ENCODE measurements at regions not wholly inside any gene's neighbourhood (a gene's known extent, or its start where the extent isn't known, plus 50 kb on each side); places are given as distances from the start of the nearest gene placed in this dataset.

DNA sequence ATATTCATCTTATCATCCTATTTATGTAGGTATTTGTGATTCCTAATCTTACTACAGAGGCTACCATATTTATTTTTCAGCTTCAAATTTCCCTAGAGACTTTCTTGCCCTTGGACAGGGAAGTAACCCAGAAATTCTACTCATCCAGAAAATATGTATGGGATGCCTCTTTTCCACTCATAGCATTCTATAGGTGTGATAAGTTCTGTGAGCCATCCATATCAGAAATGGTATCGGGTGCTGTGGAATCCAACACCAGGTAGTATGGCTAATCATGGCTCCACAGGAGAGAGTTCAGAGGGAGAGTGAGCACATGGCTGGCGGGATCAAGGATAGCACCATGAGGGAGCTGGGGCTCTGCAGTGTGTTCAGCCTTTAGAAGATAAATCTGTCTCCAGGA is 349.3 kb upstream of the ACTBL2 start:
- no peak for TF ChIP-seq SP1 (IDR thresholded peaks at IDR 0.05)
- TF ChIP-seq, protein P1, sequence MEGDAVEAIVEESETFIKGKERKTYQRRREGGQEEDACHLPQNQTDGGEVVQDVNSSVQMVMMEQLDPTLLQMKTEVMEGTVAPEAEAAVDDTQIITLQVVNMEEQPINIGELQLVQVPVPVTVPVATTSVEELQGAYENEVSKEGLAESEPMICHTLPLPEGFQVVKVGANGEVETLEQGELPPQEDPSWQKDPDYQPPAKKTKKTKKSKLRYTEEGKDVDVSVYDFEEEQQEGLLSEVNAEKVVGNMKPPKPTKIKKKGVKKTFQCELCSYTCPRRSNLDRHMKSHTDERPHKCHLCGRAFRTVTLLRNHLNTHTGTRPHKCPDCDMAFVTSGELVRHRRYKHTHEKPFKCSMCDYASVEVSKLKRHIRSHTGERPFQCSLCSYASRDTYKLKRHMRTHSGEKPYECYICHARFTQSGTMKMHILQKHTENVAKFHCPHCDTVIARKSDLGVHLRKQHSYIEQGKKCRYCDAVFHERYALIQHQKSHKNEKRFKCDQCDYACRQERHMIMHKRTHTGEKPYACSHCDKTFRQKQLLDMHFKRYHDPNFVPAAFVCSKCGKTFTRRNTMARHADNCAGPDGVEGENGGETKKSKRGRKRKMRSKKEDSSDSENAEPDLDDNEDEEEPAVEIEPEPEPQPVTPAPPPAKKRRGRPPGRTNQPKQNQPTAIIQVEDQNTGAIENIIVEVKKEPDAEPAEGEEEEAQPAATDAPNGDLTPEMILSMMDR (IDR thresholded peaks at IDR 0.05; ENCODE audit: low read depth, low read length, missing input control), result no peak
- TF ChIP-seq YY1 (IDR thresholded peaks at IDR 0.05), result no peak
- TF ChIP-seq RAD21 (IDR thresholded peaks at IDR 0.05), result no peak
- no peak for TF ChIP-seq EGR1 (IDR thresholded peaks at IDR 0.05; ENCODE audit: low read depth in 2 of 2)
- TF ChIP-seq, protein P2, sequence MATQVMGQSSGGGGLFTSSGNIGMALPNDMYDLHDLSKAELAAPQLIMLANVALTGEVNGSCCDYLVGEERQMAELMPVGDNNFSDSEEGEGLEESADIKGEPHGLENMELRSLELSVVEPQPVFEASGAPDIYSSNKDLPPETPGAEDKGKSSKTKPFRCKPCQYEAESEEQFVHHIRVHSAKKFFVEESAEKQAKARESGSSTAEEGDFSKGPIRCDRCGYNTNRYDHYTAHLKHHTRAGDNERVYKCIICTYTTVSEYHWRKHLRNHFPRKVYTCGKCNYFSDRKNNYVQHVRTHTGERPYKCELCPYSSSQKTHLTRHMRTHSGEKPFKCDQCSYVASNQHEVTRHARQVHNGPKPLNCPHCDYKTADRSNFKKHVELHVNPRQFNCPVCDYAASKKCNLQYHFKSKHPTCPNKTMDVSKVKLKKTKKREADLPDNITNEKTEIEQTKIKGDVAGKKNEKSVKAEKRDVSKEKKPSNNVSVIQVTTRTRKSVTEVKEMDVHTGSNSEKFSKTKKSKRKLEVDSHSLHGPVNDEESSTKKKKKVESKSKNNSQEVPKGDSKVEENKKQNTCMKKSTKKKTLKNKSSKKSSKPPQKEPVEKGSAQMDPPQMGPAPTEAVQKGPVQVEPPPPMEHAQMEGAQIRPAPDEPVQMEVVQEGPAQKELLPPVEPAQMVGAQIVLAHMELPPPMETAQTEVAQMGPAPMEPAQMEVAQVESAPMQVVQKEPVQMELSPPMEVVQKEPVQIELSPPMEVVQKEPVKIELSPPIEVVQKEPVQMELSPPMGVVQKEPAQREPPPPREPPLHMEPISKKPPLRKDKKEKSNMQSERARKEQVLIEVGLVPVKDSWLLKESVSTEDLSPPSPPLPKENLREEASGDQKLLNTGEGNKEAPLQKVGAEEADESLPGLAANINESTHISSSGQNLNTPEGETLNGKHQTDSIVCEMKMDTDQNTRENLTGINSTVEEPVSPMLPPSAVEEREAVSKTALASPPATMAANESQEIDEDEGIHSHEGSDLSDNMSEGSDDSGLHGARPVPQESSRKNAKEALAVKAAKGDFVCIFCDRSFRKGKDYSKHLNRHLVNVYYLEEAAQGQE (IDR thresholded peaks at IDR 0.05), result no peak
- TF ChIP-seq TAF1 (conservative IDR thresholded peaks at IDR 0.05), result no peak
- TF ChIP-seq RXRA (IDR thresholded peaks at IDR 0.05), result no peak
- TF ChIP-seq, protein P3, sequence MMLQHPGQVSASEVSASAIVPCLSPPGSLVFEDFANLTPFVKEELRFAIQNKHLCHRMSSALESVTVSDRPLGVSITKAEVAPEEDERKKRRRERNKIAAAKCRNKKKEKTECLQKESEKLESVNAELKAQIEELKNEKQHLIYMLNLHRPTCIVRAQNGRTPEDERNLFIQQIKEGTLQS (IDR thresholded peaks at IDR 0.05), result no peak
- TF ChIP-seq, protein P4, sequence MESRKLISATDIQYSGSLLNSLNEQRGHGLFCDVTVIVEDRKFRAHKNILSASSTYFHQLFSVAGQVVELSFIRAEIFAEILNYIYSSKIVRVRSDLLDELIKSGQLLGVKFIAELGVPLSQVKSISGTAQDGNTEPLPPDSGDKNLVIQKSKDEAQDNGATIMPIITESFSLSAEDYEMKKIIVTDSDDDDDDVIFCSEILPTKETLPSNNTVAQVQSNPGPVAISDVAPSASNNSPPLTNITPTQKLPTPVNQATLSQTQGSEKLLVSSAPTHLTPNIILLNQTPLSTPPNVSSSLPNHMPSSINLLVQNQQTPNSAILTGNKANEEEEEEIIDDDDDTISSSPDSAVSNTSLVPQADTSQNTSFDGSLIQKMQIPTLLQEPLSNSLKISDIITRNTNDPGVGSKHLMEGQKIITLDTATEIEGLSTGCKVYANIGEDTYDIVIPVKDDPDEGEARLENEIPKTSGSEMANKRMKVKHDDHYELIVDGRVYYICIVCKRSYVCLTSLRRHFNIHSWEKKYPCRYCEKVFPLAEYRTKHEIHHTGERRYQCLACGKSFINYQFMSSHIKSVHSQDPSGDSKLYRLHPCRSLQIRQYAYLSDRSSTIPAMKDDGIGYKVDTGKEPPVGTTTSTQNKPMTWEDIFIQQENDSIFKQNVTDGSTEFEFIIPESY (IDR thresholded peaks at IDR 0.05), result no peak
- TF ChIP-seq, protein P5, sequence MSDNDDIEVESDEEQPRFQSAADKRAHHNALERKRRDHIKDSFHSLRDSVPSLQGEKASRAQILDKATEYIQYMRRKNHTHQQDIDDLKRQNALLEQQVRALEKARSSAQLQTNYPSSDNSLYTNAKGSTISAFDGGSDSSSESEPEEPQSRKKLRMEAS (IDR thresholded peaks at IDR 0.05), result no peak
- no peak for TF ChIP-seq GABPA (IDR thresholded peaks at IDR 0.05 in 1 of 2, conservative IDR thresholded peaks at IDR 0.05 in 1 of 2)
- no peak for TF ChIP-seq JUND (IDR thresholded peaks at IDR 0.05)
- TF ChIP-seq HNF4A (conservative IDR thresholded peaks at IDR 0.05), result no peak

All from liver (tissue), 3 donors.